PFSK-1 (cell line): ENCODE measurements at regions not wholly inside any gene's neighbourhood (a gene's known extent, or its start where the extent isn't known, plus 50 kb on each side); places are given as distances from the start of the nearest gene placed in this dataset.

Source experiments
- FOXP2 ChIP-seq: optimal IDR thresholded peaks from 2 replicates; pipeline ENCODE3; 2011; ENCODE audit warnings: borderline replicate concordance, control low read depth, inconsistent platforms; ENCODE audit not compliant: insufficient read depth; ENCODE audit errors: extremely low read length, extremely low read depth
- POLR2AphosphoS5 ChIP-seq: IDR thresholded peaks from 2 replicates; pipeline ENCODE4 v1.6.1; 2012; ENCODE audit warnings: low read depth, mild to moderate bottlenecking, control low read depth, low read length, moderate library complexity
- REST ChIP-seq, 2 experiments: IDR thresholded peaks; 2 replicates each; pipeline versions ENCODE4 v1.6.1 to v1.8.0; 2011 to 2012; ENCODE audit warnings: low read depth in 2 of 2, low read length in 2 of 2, control low read depth in 1 of 2, inconsistent platforms in 1 of 2, mild to moderate bottlenecking in 1 of 2, moderate library complexity in 1 of 2; ENCODE audit not compliant: insufficient read depth in 1 of 2
- SIN3A ChIP-seq: IDR thresholded peaks from 2 replicates; pipeline ENCODE4 v1.6.1; 2012; ENCODE audit warnings: mild to moderate bottlenecking, low read length, moderate library complexity, borderline replicate concordance; ENCODE audit not compliant: insufficient read depth
- TAF1 ChIP-seq: IDR thresholded peaks from 2 replicates; pipeline ENCODE4 v1.6.1; 2012; ENCODE audit warnings: low read length, control low read depth, borderline replicate concordance; ENCODE audit not compliant: insufficient read depth

GRCh38 chr2:12955864-12956263 lies 239.1 kb downstream of the TRIB2 start:
- no peak for TF ChIP-seq TAF1
- TF ChIP-seq POLR2AphosphoS5, result no peak
- no peak for TF ChIP-seq FOXP2
- TF ChIP-seq SIN3A, result no peak
- no peak for TF ChIP-seq REST (IDR thresholded peaks at IDR 0.05; ENCODE audit: insufficient read depth in 1 of 2, low read depth in 2 of 2, low read length in 2 of 2)

- TF ChIP-seq FOXP2 (no peak), TAF1 (no peak), POLR2AphosphoS5 (no peak), SIN3A (no peak), REST (IDR thresholded peaks at IDR 0.05; ENCODE audit: insufficient read depth in 1 of 2, low read depth in 2 of 2, low read length in 2 of 2) (no peak)
Observed at GRCh38 chr2:12957251-12957650, 240.5 kb downstream of the TRIB2 start.

GRCh38 chr2:12959935-12960334 lies 243.2 kb downstream of the TRIB2 start:
- TF ChIP-seq SIN3A, result no peak
- no peak for TF ChIP-seq POLR2AphosphoS5
- TF ChIP-seq FOXP2, result no peak
- no peak for TF ChIP-seq REST (IDR thresholded peaks at IDR 0.05; ENCODE audit: insufficient read depth in 1 of 2, low read depth in 2 of 2, low read length in 2 of 2)
- no peak for TF ChIP-seq TAF1

GRCh38 chr2:12960671-12961070 lies 243.9 kb downstream of the TRIB2 start:
- TF ChIP-seq FOXP2 (no peak), TAF1 (no peak), POLR2AphosphoS5 (no peak), SIN3A (no peak), REST (IDR thresholded peaks at IDR 0.05; ENCODE audit: insufficient read depth in 1 of 2, low read depth in 2 of 2, low read length in 2 of 2) (no peak)
